ENCODE measurements at regions not wholly inside any gene's neighbourhood (a gene's known extent, or its start where the extent isn't known, plus 50 kb on each side); places are given as distances from the start of the nearest gene placed in this dataset.

GRCh38 chr3:144801890-144802289, 830.3 kb downstream of the DIPK2A start:
- TF ChIP-seq POLR2A (IDR thresholded peaks at IDR 0.05; ENCODE audit: low read depth, low read length): no peak
- no peak for TF ChIP-seq POLR2AphosphoS5 (IDR thresholded peaks at IDR 0.05; ENCODE audit: low read depth, low read length)
